BE2C (cell line): ENCODE measurements at regions not wholly inside any gene's neighbourhood (a gene's known extent, or its start where the extent isn't known, plus 50 kb on each side); places are given as distances from the start of the nearest gene placed in this dataset.

Experiments used
- DNase-seq: peaks from one replicate; pipeline ENCODE4 v3.0.0-alpha.2; 2020
- H3K27me3 ChIP-seq: fragments of 250-450 bp; sonication (Bioruptor Pico); 2 replicates; pipeline ENCODE4 v1.5.1; 2020; ENCODE audit warnings: mild to moderate bottlenecking
- H3K36me3 ChIP-seq: fragments of 250-450 bp; sonication (Bioruptor Pico); 2 replicates; pipeline ENCODE4 v1.5.1; 2020; ENCODE audit warnings: mild to moderate bottlenecking
- H3K4me1 ChIP-seq: fragments of 250-450 bp; sonication (Bioruptor Pico); 2 replicates; pipeline ENCODE4 v1.5.1; 2020
- H3K4me3 ChIP-seq: 2 replicates; pipeline ENCODE4 v1.5.1; 2011; ENCODE audit warnings: low read depth, low read length
- H3K9me3 ChIP-seq: fragments of 250-450 bp; sonication (Bioruptor Pico); 2 replicates; pipeline ENCODE4 v1.5.1; 2020
- CTCF ChIP-seq: IDR thresholded peaks from 2 replicates; pipeline ENCODE4 v1.5.1; 2012; ENCODE audit warnings: mild to moderate bottlenecking, low read depth, low read length

- H3K36me3 ChIP-seq = no peaks in the 10 kb centered on the region
These were observed 502.1 kb upstream of the IGFBP7 start for GRCh38 chr4:57612279-57612678.

GRCh38 chr4:57607566-57608180, 497.5 kb upstream of the IGFBP7 start:
- Histone ChIP-seq H3K4me1 (no peaks in the 10 kb centered on the region), H3K9me3 (no peaks in the 10 kb centered on the region), H3K4me3 (no peak overlapping the region), H3K27me3 (no peaks in the 10 kb centered on the region), H3K36me3 (no peaks in the 10 kb centered on the region)
- no peak for TF ChIP-seq CTCF
- DNase-seq = no peak

More at GRCh38 chr4:57612279-57612678, 502.1 kb upstream of the IGFBP7 start:
- no peak for TF ChIP-seq CTCF
- Histone ChIP-seq H3K27me3 (no peaks in the 10 kb centered on the region), H3K4me1 (no peaks in the 10 kb centered on the region), H3K4me3 (no peak overlapping the region), H3K9me3 (no peaks in the 10 kb centered on the region)
- no peak for DNase-seq

GRCh38 chr4:57605376-57605775, 495.2 kb upstream of the IGFBP7 start:
- Histone ChIP-seq H3K4me3 (no peak overlapping the region), H3K36me3 (no peaks in the 10 kb centered on the region), H3K27me3 (no peaks in the 10 kb centered on the region), H3K4me1 (no peaks in the 10 kb centered on the region), H3K9me3 (no peaks in the 10 kb centered on the region)
- DNase-seq = no peak
- no peak for TF ChIP-seq CTCF

GRCh38 chr4:57602141-57602540, 492.0 kb upstream of the IGFBP7 start:
- no peak for DNase-seq
- no peaks in the 10 kb centered on the region for H3K4me1 ChIP-seq
- no peaks in the 10 kb centered on the region for H3K27me3 ChIP-seq
- no peak overlapping the region for H3K4me3 ChIP-seq
- H3K36me3 ChIP-seq = no peaks in the 10 kb centered on the region
- no peak for TF ChIP-seq CTCF
- H3K9me3 ChIP-seq = no peaks in the 10 kb centered on the region

- H3K36me3 ChIP-seq = no peaks in the 10 kb centered on the region
- no peak overlapping the region for H3K4me3 ChIP-seq
- H3K27me3 ChIP-seq = no peaks in the 10 kb centered on the region
- H3K9me3 ChIP-seq = no peaks in the 10 kb centered on the region
- no peak for DNase-seq
- TF ChIP-seq CTCF = no peak
- H3K4me1 ChIP-seq = no peaks in the 10 kb centered on the region
These were observed 480.9 kb upstream of the IGFBP7 start for GRCh38 chr4:57591073-57591472.

GRCh38 chr4:57588557-57588956, 478.4 kb upstream of the IGFBP7 start:
- no peak for TF ChIP-seq CTCF
- no peak for DNase-seq
- H3K9me3 ChIP-seq = no peaks in the 10 kb centered on the region
- no peaks in the 10 kb centered on the region for H3K4me1 ChIP-seq
- H3K4me3 ChIP-seq = no peak overlapping the region
- H3K27me3 ChIP-seq = no peaks in the 10 kb centered on the region
- no peaks in the 10 kb centered on the region for H3K36me3 ChIP-seq
